ENCODE measurements at regions not wholly inside any gene's neighbourhood (a gene's known extent, or its start where the extent isn't known, plus 50 kb on each side); places are given as distances from the start of the nearest gene placed in this dataset.

GRCh38 chr9:106287091-106287631, 575.8 kb upstream of the ZNF462 start:
- peak in 1 of 3 experiments; percentile 24 for DNase-seq

GRCh38 chr9:106287731-106288130, 575.2 kb upstream of the ZNF462 start:
- DNase-seq: no peak

- DNase-seq: no peak
Measured at GRCh38 chr9:106288689-106289088, 574.3 kb upstream of the ZNF462 start.

- DNase-seq: no peak
Measured at GRCh38 chr9:106291786-106292185, 571.2 kb upstream of the ZNF462 start.

GRCh38 chr9:106296426-106296825, 566.5 kb upstream of the ZNF462 start:
- no peak for DNase-seq

- DNase-seq: no peak
Measured at GRCh38 chr9:106298997-106299396, 564.0 kb upstream of the ZNF462 start.

GRCh38 chr9:106304401-106304920, 558.5 kb upstream of the ZNF462 start:
- no peak for DNase-seq

GRCh38 chr9:106305428-106306133, 557.4 kb upstream of the ZNF462 start:
- no peak for DNase-seq

GRCh38 chr9:106307670-106308069, 555.3 kb upstream of the ZNF462 start:
- DNase-seq: no peak

- no peak for DNase-seq
Measured at GRCh38 chr9:106309925-106310324, 553.0 kb upstream of the ZNF462 start.

- DNase-seq: no peak
Measured at GRCh38 chr9:106310782-106311181, 552.2 kb upstream of the ZNF462 start.

- no peak for DNase-seq
Measured at GRCh38 chr9:106312906-106313305, 550.1 kb upstream of the ZNF462 start.

- DNase-seq: no peak
Measured at GRCh38 chr9:106314476-106314875, 548.5 kb upstream of the ZNF462 start.

GRCh38 chr9:106321394-106322180, 541.4 kb upstream of the ZNF462 start:
- peak; percentile 43 to 80 (median 46) for DNase-seq

- DNase-seq: peak in 1 of 3 experiments; percentile 49
Measured at GRCh38 chr9:106322706-106323245, 540.2 kb upstream of the ZNF462 start.

GRCh38 chr9:106324053-106324585, 538.8 kb upstream of the ZNF462 start:
- DNase-seq: no peak

GRCh38 chr9:106324591-106325280, 538.2 kb upstream of the ZNF462 start:
- no peak for DNase-seq

- no peak for DNase-seq
Measured at GRCh38 chr9:106326493-106326892, 536.5 kb upstream of the ZNF462 start.

- peak; percentile 45 to 96 (median 76) for DNase-seq
Measured at GRCh38 chr9:106333481-106333880, 529.5 kb upstream of the ZNF462 start.

- DNase-seq: no peak
Measured at GRCh38 chr9:106334081-106334480, 528.9 kb upstream of the ZNF462 start.

- no peak for DNase-seq
Measured at GRCh38 chr9:106339882-106340281, 523.1 kb upstream of the ZNF462 start.

- no peak for DNase-seq
Measured at GRCh38 chr9:106350777-106351176, 512.2 kb upstream of the ZNF462 start.

- DNase-seq: no peak
Measured at GRCh38 chr9:106356924-106357323, 506.0 kb upstream of the ZNF462 start.
